Type B pancreatic cell (in vitro differentiated cells): ENCODE measurements at regions not wholly inside any gene's neighbourhood (a gene's known extent, or its start where the extent isn't known, plus 50 kb on each side); places are given as distances from the start of the nearest gene placed in this dataset.

Source experiments
- DNase-seq: peaks from one replicate; pipeline ENCODE4 v3.0.0; 2021; ENCODE audit warnings: mixed read lengths; ENCODE audit not compliant: unreplicated experiment; ENCODE audit errors: extremely low spot score
- H3K27ac Mint-ChIP-seq: 2 replicates; pipeline ENCODE4 v1.8.0; 2021; ENCODE audit warnings: mild to moderate bottlenecking, mixed read lengths
- H3K27me3 Mint-ChIP-seq: 2 replicates; pipeline ENCODE4 v1.8.0; 2021; ENCODE audit warnings: mixed read lengths
- H3K36me3 Mint-ChIP-seq: 2 replicates; pipeline ENCODE4 v1.8.0; 2021; ENCODE audit warnings: mixed read lengths
- H3K4me1 Mint-ChIP-seq: one replicate; pipeline ENCODE4 v1.8.0; 2021; ENCODE audit warnings: mixed read lengths; ENCODE audit not compliant: unreplicated experiment
- H3K4me3 Mint-ChIP-seq: 2 replicates; pipeline ENCODE4 v1.8.0; 2021; ENCODE audit warnings: mild to moderate bottlenecking, mixed read lengths
- H3K9me3 Mint-ChIP-seq: 2 replicates; pipeline ENCODE4 v1.8.0; 2021; ENCODE audit warnings: mixed read lengths
- CTCF ChIP-seq: fragments of 200-600 bp; sonication (generic); conservative IDR thresholded peaks from 2 replicates; pipeline ENCODE4 v1.5.0; 2021; ENCODE audit warnings: antibody characterized with exemption, mild to moderate bottlenecking

GRCh38 chr2:19731515-19731914, 170.3 kb downstream of the TTC32 start:
- TF ChIP-seq CTCF: no peak
- no peak for DNase-seq
- H3K4me1 Mint-ChIP-seq: peaks cover 32% of the 10 kb centered on the region
- no peak overlapping the region for H3K4me3 Mint-ChIP-seq
- H3K9me3 Mint-ChIP-seq: peaks cover 5% of the 10 kb centered on the region
- peaks cover 30% of the 10 kb centered on the region for H3K27me3 Mint-ChIP-seq
- H3K27ac Mint-ChIP-seq: no peak overlapping the region
- H3K36me3 Mint-ChIP-seq: peaks cover 7% of the 10 kb centered on the region

GRCh38 chr2:19731037-19731436, 170.7 kb downstream of the TTC32 start:
- peaks cover 7% of the 10 kb centered on the region for H3K36me3 Mint-ChIP-seq
- peaks cover 30% of the 10 kb centered on the region for H3K27me3 Mint-ChIP-seq
- DNase-seq: no peak
- H3K9me3 Mint-ChIP-seq: peaks cover 5% of the 10 kb centered on the region
- no peak overlapping the region for H3K4me3 Mint-ChIP-seq
- H3K4me1 Mint-ChIP-seq: peaks cover 28% of the 10 kb centered on the region
- no peak overlapping the region for H3K27ac Mint-ChIP-seq
- no peak for TF ChIP-seq CTCF

- Mint-ChIP-seq H3K36me3 (peaks cover 7% of the 10 kb centered on the region), H3K27ac (no peak overlapping the region), H3K4me1 (peaks cover 25% of the 10 kb centered on the region), H3K27me3 (peaks cover 28% of the 10 kb centered on the region), H3K9me3 (no peaks in the 10 kb centered on the region), H3K4me3 (no peak overlapping the region)
- no peak for DNase-seq
- no peak for TF ChIP-seq CTCF
Observed at GRCh38 chr2:19728125-19728524, 173.7 kb downstream of the TTC32 start.

GRCh38 chr2:19725392-19725791, 176.4 kb downstream of the TTC32 start:
- peaks cover 15% of the 10 kb centered on the region for H3K4me1 Mint-ChIP-seq
- DNase-seq: no peak
- peaks cover 9% of the 10 kb centered on the region for H3K27me3 Mint-ChIP-seq
- no peak overlapping the region for H3K27ac Mint-ChIP-seq
- no peak for TF ChIP-seq CTCF
- H3K36me3 Mint-ChIP-seq: peaks cover 3% of the 10 kb centered on the region
- no peaks in the 10 kb centered on the region for H3K9me3 Mint-ChIP-seq
- H3K4me3 Mint-ChIP-seq: no peak overlapping the region

GRCh38 chr2:19723021-19723420, 178.8 kb downstream of the TTC32 start:
- peaks cover 3% of the 10 kb centered on the region for H3K36me3 Mint-ChIP-seq
- H3K9me3 Mint-ChIP-seq: no peaks in the 10 kb centered on the region
- no peak for TF ChIP-seq CTCF
- no peak overlapping the region for H3K4me3 Mint-ChIP-seq
- DNase-seq: no peak
- H3K27ac Mint-ChIP-seq: no peak overlapping the region
- peaks cover 9% of the 10 kb centered on the region for H3K27me3 Mint-ChIP-seq
- peaks cover 8% of the 10 kb centered on the region for H3K4me1 Mint-ChIP-seq

- no peak for DNase-seq
- Mint-ChIP-seq H3K36me3 (peaks cover 3% of the 10 kb centered on the region), H3K27ac (no peak overlapping the region), H3K4me3 (no peak overlapping the region), H3K27me3 (peaks cover 9% of the 10 kb centered on the region), H3K9me3 (no peaks in the 10 kb centered on the region), H3K4me1 (peaks cover 6% of the 10 kb centered on the region)
- TF ChIP-seq CTCF: no peak
Observed at GRCh38 chr2:19722531-19722971, 179.2 kb downstream of the TTC32 start.
